SK-N-SH treated with all-trans-retinoic acid at 6 μM for 48 hours (cell line): ENCODE measurements at regions not wholly inside any gene's neighbourhood (a gene's known extent, or its start where the extent isn't known, plus 50 kb on each side); places are given as distances from the start of the nearest gene placed in this dataset.

Source experiments
- ATAC-seq: fragments of 200-7000 bp; cut with Tn5 transposase; 3 replicates; pipeline ENCODE4 v1.9.1; 2020; ENCODE audit warnings: mild to moderate bottlenecking, moderate library complexity
- ARNTL ChIP-seq: fragments of 450-650 bp; formaldehyde crosslinking; IDR thresholded peaks from 2 replicates; pipeline ENCODE4 v1.5.0; 2020; ENCODE audit warnings: low read depth, mild to moderate bottlenecking, moderate library complexity, borderline replicate concordance
- BACH2 ChIP-seq: fragments of 250-450 bp; sonication (Bioruptor Pico); IDR thresholded peaks from 2 replicates; pipeline ENCODE4 v1.9.0; 2021; ENCODE audit warnings: mild to moderate bottlenecking, borderline replicate concordance
- CREB5 ChIP-seq: fragments of 250-450 bp; sonication (Bioruptor Pico); IDR thresholded peaks from 2 replicates; pipeline ENCODE4 v1.5.1; 2020; ENCODE audit warnings: low read depth, mild to moderate bottlenecking, moderate library complexity
- CSRNP3 ChIP-seq: fragments of 250-450 bp; sonication (Bioruptor Pico); IDR thresholded peaks from 2 replicates; pipeline ENCODE4 v1.5.1; 2021; ENCODE audit warnings: mild to moderate bottlenecking, moderate library complexity
- ESRRG ChIP-seq: fragments of 250-450 bp; sonication (Bioruptor Pico); IDR thresholded peaks from 2 replicates; pipeline ENCODE4 v1.6.1; 2021; ENCODE audit warnings: mild to moderate bottlenecking
- GLIS3 ChIP-seq: fragments of 250-450 bp; sonication (Bioruptor Pico); IDR thresholded peaks from 2 replicates; pipeline ENCODE4 v1.5.0; 2020; ENCODE audit warnings: mild to moderate bottlenecking, moderate library complexity
- ISL1 ChIP-seq: fragments of 250-450 bp; sonication (Bioruptor Pico); IDR thresholded peaks from 2 replicates; pipeline ENCODE4 v2.1.2; 2022; ENCODE audit warnings: mild to moderate bottlenecking, moderate library complexity
- OSR1 ChIP-seq: fragments of 250-450 bp; sonication (Bioruptor Pico); IDR thresholded peaks from 2 replicates; pipeline ENCODE4 v1.8.0; 2022; ENCODE audit warnings: moderate library complexity, mild to moderate bottlenecking, inconsistent platforms
- POU6F1 ChIP-seq: fragments of 250-450 bp; sonication (Bioruptor Pico); IDR thresholded peaks from 2 replicates; pipeline ENCODE4 v1.8.0; 2021; ENCODE audit warnings: low read depth, mild to moderate bottlenecking, moderate library complexity, borderline replicate concordance
- PPARA ChIP-seq: fragments of 250-450 bp; sonication (Bioruptor Pico); IDR thresholded peaks from 2 replicates; pipeline ENCODE4 v1.5.0; 2020; ENCODE audit warnings: mild to moderate bottlenecking, borderline replicate concordance
- RARB ChIP-seq: fragments of 250-450 bp; sonication (Bioruptor Pico); IDR thresholded peaks from 2 replicates; pipeline ENCODE4 v1.8.0; 2021; ENCODE audit warnings: mild to moderate bottlenecking, moderate library complexity
- SNAI2 ChIP-seq: fragments of 250-450 bp; sonication (Bioruptor Pico); IDR thresholded peaks from 2 replicates; pipeline ENCODE4 v1.5.0; 2020; ENCODE audit warnings: mild to moderate bottlenecking, moderate library complexity
- TCF4 ChIP-seq: fragments of 250-450 bp; sonication (Bioruptor Pico); IDR thresholded peaks from 2 replicates; pipeline ENCODE4 v1.8.0; 2021; ENCODE audit warnings: mild to moderate bottlenecking, moderate library complexity, borderline replicate concordance
- TOX ChIP-seq: fragments of 250-450 bp; sonication (Bioruptor Pico); IDR thresholded peaks from 2 replicates; pipeline ENCODE4 v1.8.0; 2021; ENCODE audit warnings: mild to moderate bottlenecking, moderate library complexity, borderline replicate concordance
- TSHZ2 ChIP-seq: fragments of 250-450 bp; sonication (Bioruptor Pico); IDR thresholded peaks from 2 replicates; pipeline ENCODE4 v1.5.0; 2020; ENCODE audit warnings: mild to moderate bottlenecking, moderate library complexity
- ZC3H10 ChIP-seq: fragments of 250-450 bp; sonication (Bioruptor Pico); IDR thresholded peaks from 2 replicates; pipeline ENCODE4 v1.5.1; 2021; ENCODE audit warnings: mild to moderate bottlenecking, moderate library complexity
- ZFP3 ChIP-seq: fragments of 250-450 bp; sonication (Bioruptor Pico); IDR thresholded peaks from 2 replicates; pipeline ENCODE4 v1.5.0; 2020; ENCODE audit warnings: mild to moderate bottlenecking, moderate library complexity
- ZFP30 ChIP-seq: fragments of 450-650 bp; formaldehyde crosslinking; IDR thresholded peaks from 2 replicates; pipeline ENCODE4 v1.5.0; 2022; ENCODE audit warnings: mild to moderate bottlenecking, moderate library complexity
- ZNF565 ChIP-seq: fragments of 450-650 bp; formaldehyde crosslinking; conservative IDR thresholded peaks from 2 replicates; pipeline ENCODE4 v1.5.0; 2020; ENCODE audit warnings: low read depth, mild to moderate bottlenecking, moderate library complexity
- ZNF70 ChIP-seq: fragments of 450-650 bp; formaldehyde crosslinking; IDR thresholded peaks from 2 replicates; pipeline ENCODE4 v1.5.0; 2020; ENCODE audit warnings: mild to moderate bottlenecking, moderate library complexity
- ZNF8 ChIP-seq: fragments of 450-650 bp; formaldehyde crosslinking; IDR thresholded peaks from 2 replicates; pipeline ENCODE4 v1.5.0; 2020; ENCODE audit warnings: mild to moderate bottlenecking, moderate library complexity

- no peak for ATAC-seq
- TF ChIP-seq CREB5 (CRISPR knock-in tag), result no peak
- TF ChIP-seq TSHZ2 (CRISPR knock-in tag), result no peak
- no peak for TF ChIP-seq SNAI2 (CRISPR knock-in tag)
- TF ChIP-seq, all 23 proteins: peak for 0
These were observed 237.2 kb downstream of the INSIG2 start for GRCh38 chr2:118325321-118325955.

GRCh38 chr2:118322406-118322805, 234.1 kb downstream of the INSIG2 start:
- no peak for ATAC-seq
- TF ChIP-seq ZFP3 (CRISPR knock-in tag) (no peak), CSRNP3 (CRISPR knock-in tag) (no peak), ZC3H10 (CRISPR knock-in tag) (no peak), TSHZ2 (CRISPR knock-in tag) (no peak), PPARA (CRISPR knock-in tag) (no peak), SNAI2 (CRISPR knock-in tag) (no peak), ISL1 (CRISPR knock-in tag) (no peak), ZFP30 (CRISPR knock-in tag) (no peak), ZNF565 (CRISPR knock-in tag) (no peak), GLIS3 (CRISPR knock-in tag) (no peak), ESRRG (CRISPR knock-in tag) (no peak), ZNF8 (no peak), POU6F1 (CRISPR knock-in tag) (no peak)

- no peak for ATAC-seq
- no peak for TF ChIP-seq RARB (CRISPR knock-in tag)
- TF ChIP-seq CREB5 (CRISPR knock-in tag), result no peak
- no peak for TF ChIP-seq ARNTL
- TF ChIP-seq TCF4 (CRISPR knock-in tag), result no peak
- no peak for TF ChIP-seq ISL1 (CRISPR knock-in tag)
- TF ChIP-seq SNAI2 (CRISPR knock-in tag), result no peak
- TF ChIP-seq PPARA (CRISPR knock-in tag), result no peak
- no peak for TF ChIP-seq OSR1 (CRISPR knock-in tag)
- no peak for TF ChIP-seq TSHZ2 (CRISPR knock-in tag)
- TF ChIP-seq ESRRG (CRISPR knock-in tag), result no peak
- no peak for TF ChIP-seq ZFP30 (CRISPR knock-in tag)
- no peak for TF ChIP-seq TOX
- TF ChIP-seq ZNF70 (CRISPR knock-in tag), result no peak
- no peak for TF ChIP-seq BACH2 (CRISPR knock-in tag)
- no peak for TF ChIP-seq ZC3H10 (CRISPR knock-in tag)
These were observed 233.3 kb downstream of the INSIG2 start for GRCh38 chr2:118321432-118322105.
